Astrocyte of the hippocampus (primary cell): ENCODE measurements at regions not wholly inside any gene's neighbourhood (a gene's known extent, or its start where the extent isn't known, plus 50 kb on each side); places are given as distances from the start of the nearest gene placed in this dataset.
A peak's percentile ranks its signal among the peaks of the same experiment; 100 is the strongest.

Experiments used
- DNase-seq: peaks from one replicate; pipeline ENCODE4 v3.0.0; 2011; ENCODE audit warnings: low read depth, low spot score

GRCh38 chr5:104297076-104297475, 734.5 kb upstream of the NUDT12 start:
- DNase-seq, result peak; percentile 63

GRCh38 chr5:104295991-104296390, 733.4 kb upstream of the NUDT12 start:
- DNase-seq, result no peak

- DNase-seq, result no peak
Measured at GRCh38 chr5:104283136-104283535, 720.5 kb upstream of the NUDT12 start.

GRCh38 chr5:104273725-104274124, 711.1 kb upstream of the NUDT12 start:
- no peak for DNase-seq

GRCh38 chr5:104267320-104268015, 704.9 kb upstream of the NUDT12 start:
- no peak for DNase-seq

GRCh38 chr5:104266161-104266560, 703.6 kb upstream of the NUDT12 start:
- DNase-seq, result no peak

- peak; percentile 3 for DNase-seq
Measured at GRCh38 chr5:104265531-104266140, 703.0 kb upstream of the NUDT12 start.

- no peak for DNase-seq
Measured at GRCh38 chr5:104247260-104247659, 684.7 kb upstream of the NUDT12 start.

GRCh38 chr5:104241046-104241445, 678.5 kb upstream of the NUDT12 start:
- peak; percentile 47 for DNase-seq

- DNase-seq, result no peak
Measured at GRCh38 chr5:104237586-104237985, 675.0 kb upstream of the NUDT12 start.

- no peak for DNase-seq
Measured at GRCh38 chr5:104223885-104224773, 661.5 kb upstream of the NUDT12 start.

GRCh38 chr5:104218200-104218599, 655.6 kb upstream of the NUDT12 start:
- DNase-seq, result no peak

- DNase-seq, result no peak
Measured at GRCh38 chr5:104213216-104213615, 650.6 kb upstream of the NUDT12 start.

- DNase-seq, result no peak
Measured at GRCh38 chr5:104199771-104200170, 637.2 kb upstream of the NUDT12 start.

- DNase-seq, result no peak
Measured at GRCh38 chr5:104198156-104198555, 635.6 kb upstream of the NUDT12 start.

GRCh38 chr5:104189909-104190308, 627.3 kb upstream of the NUDT12 start:
- peak; percentile 26 for DNase-seq

GRCh38 chr5:104189031-104189430, 626.4 kb upstream of the NUDT12 start:
- peak; percentile 57 for DNase-seq

GRCh38 chr5:104187656-104188055, 625.1 kb upstream of the NUDT12 start:
- no peak for DNase-seq

- no peak for DNase-seq
Measured at GRCh38 chr5:104186510-104186909, 623.9 kb upstream of the NUDT12 start.

- no peak for DNase-seq
Measured at GRCh38 chr5:104186100-104186499, 623.5 kb upstream of the NUDT12 start.

GRCh38 chr5:104184264-104184663, 621.7 kb upstream of the NUDT12 start:
- DNase-seq, result no peak

GRCh38 chr5:104178829-104179456, 616.4 kb upstream of the NUDT12 start:
- DNase-seq, result peak; percentile 45
